A673 (cell line): ENCODE measurements at regions not wholly inside any gene's neighbourhood (a gene's known extent, or its start where the extent isn't known, plus 50 kb on each side); places are given as distances from the start of the nearest gene placed in this dataset.

Source experiments
- BruUV-seq: library from RNA; stranded (reverse); fragments of 400-500 nt; replicated peaks from 2 replicates; lab custom pipeline; 2021; lab: Mats Ljungman, UMichigan
- CTCF ChIA-PET: fragments of 300-600 bp; sonication (Branson Sonifier 250); formaldehyde crosslinking; loops from one replicate; lab custom pipeline; 2022; ENCODE audit warnings: antibody characterized with exemption; lab: Charles Lee
- POLR2A ChIA-PET: fragments of 300-600 bp; sonication (Branson Sonifier 250); formaldehyde crosslinking; loops from one replicate; lab custom pipeline; 2022; ENCODE audit warnings: antibody characterized with exemption; ENCODE audit not compliant: low non-redundant PET; lab: Charles Lee
- DNase-seq: peaks from one replicate; pipeline ENCODE4 v3.0.0-alpha.2; 2015; ENCODE audit warnings: low spot score
- H3K27ac ChIP-seq: fragments of 200-600 bp; sonication (generic); 2 replicates; pipeline ENCODE4 v1.5.1; 2016; ENCODE audit warnings: mixed run types, low read depth, mild to moderate bottlenecking, mixed read lengths, antibody characterized with exemption, low read length; ENCODE audit not compliant: poor library complexity, severe bottlenecking
- H3K27me3 ChIP-seq: fragments of 200-600 bp; sonication (generic); replicated peaks from 2 replicates; pipeline ENCODE4 v1.6.1; 2017; ENCODE audit warnings: mixed run types, low read depth, mild to moderate bottlenecking, mixed read lengths, antibody characterized with exemption, low read length; ENCODE audit not compliant: insufficient read depth, poor library complexity
- H3K36me3 ChIP-seq: fragments of 200-600 bp; sonication (generic); 2 replicates; pipeline ENCODE4 v1.6.1; 2016; ENCODE audit warnings: mixed run types, mild to moderate bottlenecking, mixed read lengths, antibody characterized with exemption, low read length; ENCODE audit not compliant: insufficient read depth, poor library complexity, severe bottlenecking
- H3K4me1 ChIP-seq: fragments of 200-600 bp; sonication (generic); 2 replicates; pipeline ENCODE4 v1.6.1; 2017; ENCODE audit warnings: mixed run types, mild to moderate bottlenecking, mixed read lengths, antibody characterized with exemption, low read length; ENCODE audit not compliant: insufficient read depth, poor library complexity, severe bottlenecking
- H3K4me3 ChIP-seq: fragments of 200-600 bp; sonication (generic); 2 replicates; pipeline ENCODE4 v1.5.1; 2016; ENCODE audit warnings: low read depth, mixed run types, mild to moderate bottlenecking, mixed read lengths, low read length; ENCODE audit not compliant: poor library complexity, severe bottlenecking
- H3K9me3 ChIP-seq: fragments of 200-600 bp; sonication (generic); 2 replicates; pipeline ENCODE4 v1.6.1; 2016; ENCODE audit warnings: mixed run types, low read depth, mild to moderate bottlenecking, mixed read lengths, antibody characterized with exemption, low read length; ENCODE audit not compliant: poor library complexity, severe bottlenecking
- CTCF ChIP-seq: fragments of 300-800, 200-600 bp; sonication (generic); conservative IDR thresholded peaks from 2 replicates; pipeline ENCODE4 v1.5.1; 2017; ENCODE audit warnings: low read depth, mild to moderate bottlenecking, antibody characterized with exemption, low read length, moderate library complexity, mixed read lengths
- EZH2 ChIP-seq: fragments of 200-600 bp; sonication (generic); IDR thresholded peaks from 2 replicates; pipeline ENCODE4 v1.6.1; 2017; ENCODE audit warnings: borderline replicate concordance, low read depth, mild to moderate bottlenecking, mixed read lengths, antibody characterized with exemption, low read length; ENCODE audit not compliant: poor library complexity, severe bottlenecking
- intact Hi-C: fragments of 100-400 bp; cut with micrococcal nuclease; formaldehyde crosslinking; loops from one replicate; pipeline ENCODE4 v1.10.0; 2022; ENCODE audit not compliant: unreplicated experiment

GRCh38 chr5:167831754-167832504, 459.5 kb upstream of the WWC1 start:
- Histone ChIP-seq H3K4me3 (no peak overlapping the region), H3K9me3 (no peaks in the 10 kb centered on the region), H3K36me3 (no peaks in the 10 kb centered on the region), H3K4me1 (peaks cover 21% of the 10 kb centered on the region), H3K27me3 (no peaks in the 10 kb centered on the region), H3K27ac (no peak overlapping the region)
- no TSS peak for BruUV-seq
- no peak for DNase-seq
- TF ChIP-seq EZH2 (no peak), CTCF (no peak)
- intact Hi-C loops: no loop called here
- CTCF ChIA-PET: no interaction called here
- POLR2A ChIA-PET: no interaction called here

DNA sequence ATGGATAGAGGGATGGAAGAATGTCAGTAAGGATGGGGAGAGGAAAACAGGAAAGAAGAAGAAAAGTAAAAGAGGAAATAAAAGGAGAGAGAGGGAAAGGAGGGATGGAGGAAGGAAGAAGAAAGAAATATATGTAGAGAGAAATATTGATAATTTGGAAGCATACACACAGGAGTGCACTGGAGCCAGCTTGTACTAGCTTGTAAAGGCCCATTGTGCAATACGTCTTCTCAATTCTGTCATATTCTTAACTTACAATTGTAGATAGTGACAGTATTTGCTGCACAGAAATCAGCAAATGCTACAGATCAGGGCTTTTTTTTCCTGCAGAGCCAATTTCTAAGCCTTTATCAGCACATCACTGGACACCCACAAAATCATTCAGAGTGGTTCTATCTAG, 458.8 kb upstream of the WWC1 start:
- no TSS peak for BruUV-seq
- ChIA-PET CTCF (no interaction called here), POLR2A (no interaction called here)
- Histone ChIP-seq H3K36me3 (no peaks in the 10 kb centered on the region), H3K4me3 (no peak overlapping the region), H3K9me3 (no peaks in the 10 kb centered on the region), H3K27me3 (no peaks in the 10 kb centered on the region), H3K27ac (no peak overlapping the region), H3K4me1 (peaks cover 21% of the 10 kb centered on the region)
- no peak for DNase-seq
- intact Hi-C loops: no loop called here
- TF ChIP-seq CTCF: no peak
- TF ChIP-seq EZH2: no peak

DNA sequence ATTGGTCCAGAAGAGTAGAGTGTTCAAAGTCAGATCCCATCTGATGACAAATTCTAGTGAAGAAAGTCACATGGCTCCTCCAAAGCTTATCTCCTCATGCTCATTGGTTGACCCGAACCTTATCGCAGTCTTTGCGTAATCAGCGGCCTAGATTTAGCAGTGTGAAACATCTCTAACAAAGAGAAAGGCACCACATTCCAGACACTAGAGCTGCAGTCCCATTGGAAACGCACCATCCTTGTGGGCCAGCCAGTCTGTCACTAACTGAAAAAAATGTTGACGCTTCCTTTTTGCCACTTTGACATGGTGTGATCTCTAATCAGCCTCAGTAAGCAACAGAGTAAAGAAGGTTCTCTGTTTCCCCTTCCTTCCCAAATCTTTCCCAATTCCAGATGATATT, 458.0 kb upstream of the WWC1 start:
- H3K4me3 ChIP-seq: no peak overlapping the region
- no peak for TF ChIP-seq EZH2
- H3K4me1 ChIP-seq: peaks cover 26% of the 10 kb centered on the region
- intact Hi-C loops: no loop called here
- ChIA-PET POLR2A (no interaction called here), CTCF (no interaction called here)
- no TSS peak for BruUV-seq
- no peaks in the 10 kb centered on the region for H3K9me3 ChIP-seq
- H3K36me3 ChIP-seq: no peaks in the 10 kb centered on the region
- no peak overlapping the region for H3K27ac ChIP-seq
- H3K27me3 ChIP-seq: no peaks in the 10 kb centered on the region
- DNase-seq: no peak

- Histone ChIP-seq H3K4me1 (peaks cover 36% of the 10 kb centered on the region), H3K27me3 (no peaks in the 10 kb centered on the region), H3K9me3 (no peaks in the 10 kb centered on the region), H3K27ac (peak overlapping the region; percentile 56), H3K4me3 (no peak overlapping the region), H3K36me3 (no peaks in the 10 kb centered on the region)
- ChIA-PET CTCF (interaction anchor here (0.7 kb wide), 1 partner anchor 138 kb away, joined by 8 read pairs; no protein-coding TSS in a partner anchor), POLR2A (no interaction called here)
- peak; percentile 48 for DNase-seq
- TF ChIP-seq CTCF (no peak), EZH2 (no peak)
- BruUV-seq: no TSS peak
- intact Hi-C loops: no loop called here
Observed at GRCh38 chr5:167835146-167835545, 456.3 kb upstream of the WWC1 start.
